ENCODE measurements at regions not wholly inside any gene's neighbourhood (a gene's known extent, or its start where the extent isn't known, plus 50 kb on each side); places are given as distances from the start of the nearest gene placed in this dataset.

DNA sequence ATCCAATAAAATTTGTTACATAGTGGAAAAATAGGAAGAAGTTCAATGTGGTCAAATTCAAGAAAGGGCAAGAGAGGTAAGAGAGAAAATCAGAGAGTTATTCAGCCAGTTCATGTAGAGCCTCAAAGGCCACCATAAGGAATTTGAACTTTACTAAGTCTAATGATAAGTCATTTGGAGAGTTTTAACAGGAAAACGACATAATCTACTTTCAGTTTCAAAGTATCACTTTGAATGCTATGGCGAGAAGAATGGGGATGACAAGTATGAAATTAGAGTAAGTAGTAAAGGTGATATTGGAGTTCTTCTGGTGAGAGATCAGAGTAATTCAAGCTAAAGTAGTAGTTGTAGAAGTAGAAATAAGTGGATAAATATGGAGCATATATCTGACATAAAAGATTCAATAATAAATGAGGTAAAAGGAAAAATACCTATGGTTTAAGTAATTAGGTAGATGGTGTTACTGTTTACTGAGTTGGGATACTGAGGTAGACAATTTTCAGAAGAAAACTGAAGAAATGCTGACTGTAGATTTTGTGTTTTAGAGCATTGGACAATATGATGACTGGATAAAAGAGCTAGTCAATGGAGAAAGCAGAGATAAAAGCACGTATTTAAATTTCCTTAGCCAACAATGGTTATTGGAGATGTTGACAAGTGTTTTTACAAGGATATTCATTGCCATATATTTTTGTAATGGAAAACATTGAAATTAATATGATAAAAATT, 331.7 kb upstream of the ADGRL3 start:
- H3K79me2 ChIP-seq (ENCODE audit: control insufficient read depth in 1 of 2, insufficient read depth in 2 of 2, low read length in 2 of 2), result no peaks in the 10 kb centered on the region
- H3K27ac ChIP-seq (ENCODE audit: low read depth, low read length), result no peak overlapping the region
- H2BK20ac ChIP-seq (ENCODE audit: low read length), result no peak overlapping the region
- H2BK5ac ChIP-seq (ENCODE audit: low read depth, low read length), result no peak overlapping the region
- no peak for FAIRE-seq
- no peak overlapping the region for H3K4ac ChIP-seq (replicated peaks; ENCODE audit: insufficient read length, low read depth, low read length)
- no peak overlapping the region for H2BK12ac ChIP-seq (ENCODE audit: low read depth, low read length)
- TF ChIP-seq BACH1 (IDR thresholded peaks at IDR 0.05; ENCODE audit: low read length), result no peak
- no peak for TF ChIP-seq RBBP5 (IDR thresholded peaks at IDR 0.05; ENCODE audit: borderline replicate concordance, low read depth, low read length)
- no peak for TF ChIP-seq SIX5 (IDR thresholded peaks at IDR 0.05; ENCODE audit: low read depth, low read length)
- TF ChIP-seq, protein P1, sequence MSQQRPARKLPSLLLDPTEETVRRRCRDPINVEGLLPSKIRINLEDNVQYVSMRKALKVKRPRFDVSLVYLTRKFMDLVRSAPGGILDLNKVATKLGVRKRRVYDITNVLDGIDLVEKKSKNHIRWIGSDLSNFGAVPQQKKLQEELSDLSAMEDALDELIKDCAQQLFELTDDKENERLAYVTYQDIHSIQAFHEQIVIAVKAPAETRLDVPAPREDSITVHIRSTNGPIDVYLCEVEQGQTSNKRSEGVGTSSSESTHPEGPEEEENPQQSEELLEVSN (IDR thresholded peaks at IDR 0.05), result no peak
- no peak for TF ChIP-seq TEAD4 (IDR thresholded peaks at IDR 0.05; ENCODE audit: low read depth, low read length)
- TF ChIP-seq, protein P2, sequence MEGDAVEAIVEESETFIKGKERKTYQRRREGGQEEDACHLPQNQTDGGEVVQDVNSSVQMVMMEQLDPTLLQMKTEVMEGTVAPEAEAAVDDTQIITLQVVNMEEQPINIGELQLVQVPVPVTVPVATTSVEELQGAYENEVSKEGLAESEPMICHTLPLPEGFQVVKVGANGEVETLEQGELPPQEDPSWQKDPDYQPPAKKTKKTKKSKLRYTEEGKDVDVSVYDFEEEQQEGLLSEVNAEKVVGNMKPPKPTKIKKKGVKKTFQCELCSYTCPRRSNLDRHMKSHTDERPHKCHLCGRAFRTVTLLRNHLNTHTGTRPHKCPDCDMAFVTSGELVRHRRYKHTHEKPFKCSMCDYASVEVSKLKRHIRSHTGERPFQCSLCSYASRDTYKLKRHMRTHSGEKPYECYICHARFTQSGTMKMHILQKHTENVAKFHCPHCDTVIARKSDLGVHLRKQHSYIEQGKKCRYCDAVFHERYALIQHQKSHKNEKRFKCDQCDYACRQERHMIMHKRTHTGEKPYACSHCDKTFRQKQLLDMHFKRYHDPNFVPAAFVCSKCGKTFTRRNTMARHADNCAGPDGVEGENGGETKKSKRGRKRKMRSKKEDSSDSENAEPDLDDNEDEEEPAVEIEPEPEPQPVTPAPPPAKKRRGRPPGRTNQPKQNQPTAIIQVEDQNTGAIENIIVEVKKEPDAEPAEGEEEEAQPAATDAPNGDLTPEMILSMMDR (IDR thresholded peaks at IDR 0.05; ENCODE audit: control extremely low read depth in 1 of 3, insufficient read depth in 1 of 3, low read depth in 1 of 3, low read length in 3 of 3), result no peak
- no peak for TF ChIP-seq NRF1 (IDR thresholded peaks at IDR 0.05; ENCODE audit: low read depth, low read length)
- TF ChIP-seq BCL11A (IDR thresholded peaks at IDR 0.05; ENCODE audit: low read depth in 2 of 2, low read length in 2 of 2), result no peak
- no peak overlapping the region for H3K18ac ChIP-seq (ENCODE audit: extremely low read depth, low read length)
- no peak overlapping the region for H3K4me3 ChIP-seq (ENCODE audit: extremely low read depth in 1 of 4, insufficient read depth in 2 of 4, low read depth in 3 of 4, low read length in 4 of 4)
- no peaks in the 10 kb centered on the region for H4K20me1 ChIP-seq (replicated peaks in 1 of 2; ENCODE audit: control insufficient read depth in 1 of 2, insufficient read depth in 2 of 2, low read length in 2 of 2)
- POLR2A ChIA-PET (ENCODE audit: partially characterized antibody), result interaction anchor here (0.6 kb wide), 1 partner anchor 949 kb away, joined by 3 read pairs; no protein-coding TSS in a partner anchor
- H3K4me2 ChIP-seq (ENCODE audit: insufficient read depth in 1 of 2, low read depth in 2 of 2, low read length in 2 of 2), result no peak overlapping the region
- no peaks in the 10 kb centered on the region for H3K36me3 ChIP-seq (ENCODE audit: control insufficient read depth in 2 of 4, insufficient read depth in 4 of 4, low read length in 3 of 4)
- 93% methylated on average over 3 of the region's 3 CpGs; no CpG with 5 or more reads in 1 of the 2 experiments for WGBS, 2 experiments (ENCODE audit: extremely low coverage in 1 of 2, insufficient coverage in 1 of 2, insufficient read length in 1 of 2, insufficient replicate concordance in 2 of 2, low coverage in 1 of 2, low lambda C conversion rate in 2 of 2, missing lambda C conversion rate in 1 of 2)
- H3K23ac ChIP-seq (ENCODE audit: insufficient read length), result no peak overlapping the region
- no peak for DNase-seq (ENCODE audit: low read depth in 1 of 2, low spot score in 2 of 2)
- H2AK5ac ChIP-seq (ENCODE audit: low read depth, low read length), result no peak overlapping the region
- H2BK120ac ChIP-seq (replicated peaks; ENCODE audit: low read depth, low read length), result no peak overlapping the region
- no peaks in the 10 kb centered on the region for H3K23me2 ChIP-seq (ENCODE audit: low read depth, low read length)
- H3K56ac ChIP-seq (replicated peaks; ENCODE audit: insufficient read length, low read depth, low read length), result no peak overlapping the region
- H3K27me3 ChIP-seq (replicated peaks in 1 of 4; ENCODE audit: control insufficient read depth in 3 of 4, extremely low read depth in 1 of 4, insufficient read depth in 3 of 4, low read length in 3 of 4), result no peaks in the 10 kb centered on the region
- no peak overlapping the region for H4K8ac ChIP-seq (ENCODE audit: extremely low read depth, insufficient read depth, low read length)
- H2AFZ ChIP-seq (ENCODE audit: low read length), result no peak overlapping the region
- H4K5ac ChIP-seq (ENCODE audit: insufficient read length, low read depth, low read length), result no peak overlapping the region
- no peak overlapping the region for H3K14ac ChIP-seq (ENCODE audit: insufficient read length)
- H2BK15ac ChIP-seq (ENCODE audit: low read length), result no peak overlapping the region
- H4K91ac ChIP-seq (replicated peaks; ENCODE audit: insufficient read length, low read length), result no peak overlapping the region
- H3K9ac ChIP-seq (replicated peaks in 1 of 4; ENCODE audit: extremely low read depth in 1 of 4, low read depth in 3 of 4, low read length in 3 of 4), result no peak overlapping the region
- CTCF ChIA-PET (ENCODE audit: partially characterized antibody), result no interaction called here
- no peaks in the 10 kb centered on the region for H3K79me1 ChIP-seq (ENCODE audit: low read depth, low read length)
- peaks cover 0 to 2% (median 0%) of the 10 kb centered on the region in 4 experiments; a peak in 1 of 7 replicates for H3K4me1 ChIP-seq (replicated peaks in 1 of 4; ENCODE audit: control insufficient read depth in 3 of 4, insufficient read depth in 4 of 4, low read length in 3 of 4)
- no peaks in the 10 kb centered on the region for H3K9me3 ChIP-seq (ENCODE audit: insufficient read depth in 2 of 2, low read depth in 1 of 2, low read length in 1 of 2)
